Transverse colon (tissue), 4 donors: ENCODE measurements at regions not wholly inside any gene's neighbourhood (a gene's known extent, or its start where the extent isn't known, plus 50 kb on each side); places are given as distances from the start of the nearest gene placed in this dataset.

Experiments
- DNase-seq: peaks from one replicate; pipeline ENCODE4 v3.0.0-alpha.2; 2019
- H3K27ac ChIP-seq, 4 donors: fragments of 200-600 bp; sonication (generic); 2 replicates each; pipeline ENCODE4 v1.5.1; 2016 to 2018; ENCODE audit warnings: inconsistent platforms in 4 of 4
- H3K27me3 ChIP-seq: fragments of 200-600 bp; sonication (generic); 2 replicates; pipeline ENCODE4 v1.5.1; 2017; ENCODE audit warnings: inconsistent platforms
- H3K36me3 ChIP-seq, 4 donors: fragments of 200-600 bp; sonication (generic); 2 replicates each; pipeline ENCODE4 v1.5.1; 2017 to 2019; ENCODE audit warnings: inconsistent platforms in 4 of 4
- H3K4me1 ChIP-seq, 4 donors: fragments of 200-600 bp; sonication (generic); 2 replicates each; pipeline ENCODE4 v1.5.1; 2017 to 2020; ENCODE audit warnings: inconsistent platforms in 4 of 4
- H3K4me3 ChIP-seq, 4 donors: fragments of 200-600 bp; sonication (generic); 1 replicate in 1 of 4; 2 replicates in 3 of 4; pipeline versions ENCODE4 v1.5.1 to v1.6.1; 2017 to 2019; ENCODE audit warnings: inconsistent platforms in 4 of 4
- H3K9me3 ChIP-seq, 2 donors: fragments of 200-600 bp; sonication (generic); 2 replicates each; pipeline ENCODE4 v1.5.1; 2017 to 2019; ENCODE audit warnings: inconsistent platforms in 2 of 2
- CTCF ChIP-seq, 5 experiments: fragments of 200-600 bp in 3 of 5; fragments of 450-650 bp in 2 of 5; sonication (generic) in 3 of 5; IDR thresholded peaks; 1 replicate in 2 of 5; 2 replicates in 3 of 5; pipeline ENCODE4 v1.5.1; 2016 to 2017; ENCODE audit warnings: antibody characterized with exemption in 5 of 5, inconsistent platforms in 3 of 5, mild to moderate bottlenecking in 2 of 5, moderate library complexity in 1 of 5
- EP300 ChIP-seq: sonication (generic); formaldehyde crosslinking; IDR thresholded peaks from one replicate; pipeline ENCODE4 v1.6.1; 2017; ENCODE audit warnings: antibody characterized with exemption, low read depth
- POLR2A ChIP-seq: fragments of 450-650 bp; IDR thresholded peaks from one replicate; pipeline ENCODE4 v1.6.1; 2016; ENCODE audit warnings: antibody characterized with exemption, mild to moderate bottlenecking, moderate library complexity
- POLR2AphosphoS5 ChIP-seq, 3 donors: sonication (generic); formaldehyde crosslinking; IDR thresholded peaks; one replicate each; pipeline ENCODE4 v1.6.1; 2016; ENCODE audit warnings: antibody characterized with exemption in 3 of 3
- WGBS, 2 donors: methylation state at CpG; one replicate each; pipeline ENCODE4 v1.1.5; 2018; ENCODE audit warnings: low coverage in 1 of 2; 5-methylcytosine and 5-hydroxymethylcytosine counted together
- in situ Hi-C, 4 donors: fragments of 200-750 bp; cut with MboI; loops; one replicate each; pipeline versions ENCODE4 v1.15.0 to v1.15.1; 2017; ENCODE audit warnings: low sequenced_read_pairs in 3 of 4, low pct_ligation_motif_present in 1 of 4, low pct_unique_long_range_greater_than_20kb in 1 of 4
- intact Hi-C: fragments of 100-400 bp; cut with DNase I; formaldehyde crosslinking; loops from one replicate; pipeline ENCODE4 v1.15.1; 2023; ENCODE audit warnings: low total_unique reads

- no peaks in the 10 kb centered on the region for H3K27me3 ChIP-seq
- no peaks in the 10 kb centered on the region for H3K4me1 ChIP-seq
- no peaks in the 10 kb centered on the region for H3K36me3 ChIP-seq
- intact Hi-C loops (no loop called here), in situ Hi-C loops (no loop called here)
- no peak overlapping the region for H3K27ac ChIP-seq
- no peak for DNase-seq
- H3K4me3 ChIP-seq, result no peak overlapping the region
- WGBS, 2 donors, result 69 to 80% methylated on average over 2 of the region's 2 CpGs
- TF ChIP-seq POLR2AphosphoS5 (IDR thresholded peaks at IDR 0.05) (no peak), POLR2A (no peak), CTCF (IDR thresholded peaks at IDR 0.05) (no peak), EP300 (no peak)
- H3K9me3 ChIP-seq, result no peaks in the 10 kb centered on the region
Measured at GRCh38 chr14:62314221-62314620, 552.0 kb downstream of the SNAPC1 start.

GRCh38 chr14:62314871-62315270 lies 552.7 kb downstream of the SNAPC1 start:
- 30 to 32% methylated on average over 1 of the region's 1 CpG for WGBS, 2 donors
- no peaks in the 10 kb centered on the region for H3K27me3 ChIP-seq
- TF ChIP-seq EP300 (no peak), POLR2AphosphoS5 (IDR thresholded peaks at IDR 0.05) (no peak), POLR2A (no peak), CTCF (IDR thresholded peaks at IDR 0.05) (no peak)
- no peaks in the 10 kb centered on the region for H3K9me3 ChIP-seq
- in situ Hi-C loops (no loop called here), intact Hi-C loops (no loop called here)
- DNase-seq, result no peak
- no peak overlapping the region for H3K27ac ChIP-seq
- no peaks in the 10 kb centered on the region for H3K36me3 ChIP-seq
- no peaks in the 10 kb centered on the region for H3K4me1 ChIP-seq
- no peak overlapping the region for H3K4me3 ChIP-seq

GRCh38 chr14:62315631-62316030 lies 553.4 kb downstream of the SNAPC1 start:
- no peak overlapping the region for H3K4me3 ChIP-seq
- no peaks in the 10 kb centered on the region for H3K4me1 ChIP-seq
- H3K27ac ChIP-seq, result no peak overlapping the region
- DNase-seq, result no peak
- H3K9me3 ChIP-seq, result no peaks in the 10 kb centered on the region
- WGBS, 2 donors, result 88 to 95% methylated on average over 2 of the region's 2 CpGs
- no peak for TF ChIP-seq EP300
- no peak for TF ChIP-seq POLR2AphosphoS5 (IDR thresholded peaks at IDR 0.05)
- no peak for TF ChIP-seq POLR2A
- no peak for TF ChIP-seq CTCF (IDR thresholded peaks at IDR 0.05)
- intact Hi-C loops, result no loop called here
- in situ Hi-C loops, result no loop called here
- no peaks in the 10 kb centered on the region for H3K36me3 ChIP-seq
- no peaks in the 10 kb centered on the region for H3K27me3 ChIP-seq

- H3K27me3 ChIP-seq, result no peaks in the 10 kb centered on the region
- no peaks in the 10 kb centered on the region for H3K36me3 ChIP-seq
- no peak overlapping the region for H3K4me3 ChIP-seq
- DNase-seq, result no peak
- intact Hi-C loops (no loop called here), in situ Hi-C loops (no loop called here)
- no peak overlapping the region for H3K27ac ChIP-seq
- TF ChIP-seq CTCF (IDR thresholded peaks at IDR 0.05) (no peak), EP300 (no peak), POLR2A (no peak), POLR2AphosphoS5 (IDR thresholded peaks at IDR 0.05) (no peak)
- no peaks in the 10 kb centered on the region for H3K4me1 ChIP-seq
- WGBS, 2 donors, result 76 to 90% methylated on average over 5 to 6 of the region's 6 CpGs
- H3K9me3 ChIP-seq, result peaks cover 3 to 11% of the 10 kb centered on the region in 2 donors
Measured at GRCh38 chr14:62322216-62322615, 560.0 kb downstream of the SNAPC1 start.
